Thyroid gland (tissue), 4 donors: ENCODE measurements at regions not wholly inside any gene's neighbourhood (a gene's known extent, or its start where the extent isn't known, plus 50 kb on each side); places are given as distances from the start of the nearest gene placed in this dataset.

Source experiments
- DNase-seq, 2 donors: peaks; one replicate each; pipeline ENCODE4 v3.0.0-alpha.2; 2019
- H3K27ac ChIP-seq, 3 donors: fragments of 200-600 bp; sonication (generic); 1 replicate in 2 of 3; 2 replicates in 1 of 3; pipeline ENCODE4 v1.5.1; 2016 to 2019; ENCODE audit warnings: mild to moderate bottlenecking in 1 of 3, moderate library complexity in 1 of 3
- H3K27me3 ChIP-seq: fragments of 200-600 bp; sonication (generic); one replicate; pipeline ENCODE4 v1.5.1; 2019
- H3K36me3 ChIP-seq, 2 donors: fragments of 200-600 bp; sonication (generic); one replicate each; pipeline ENCODE4 v1.5.1; 2016 to 2019
- H3K4me1 ChIP-seq, 2 donors: fragments of 200-600 bp; sonication (generic); one replicate each; pipeline ENCODE4 v1.5.1; 2017 to 2019
- H3K4me3 ChIP-seq, 3 donors: fragments of 200-600 bp; sonication (generic); replicated peaks in 1 of 3; 1 replicate in 2 of 3; 2 replicates in 1 of 3; pipeline ENCODE4 v1.5.1; 2016; ENCODE audit warnings: mild to moderate bottlenecking in 1 of 3
- H3K9me3 ChIP-seq: fragments of 200-600 bp; sonication (generic); one replicate; pipeline ENCODE4 v1.5.1; 2017
- POLR2A ChIP-seq, 2 donors: fragments of 450-650 bp; IDR thresholded peaks; one replicate each; pipeline ENCODE4 v1.6.1; 2017; ENCODE audit warnings: antibody characterized with exemption in 2 of 2, mild to moderate bottlenecking in 2 of 2, moderate library complexity in 1 of 2
- WGBS, 2 donors: methylation state at CpG; one replicate each; pipeline ENCODE4 v1.1.5; 2017; 5-methylcytosine and 5-hydroxymethylcytosine counted together
- intact Hi-C: fragments of 100-400 bp; cut with DNase I; formaldehyde crosslinking; loops from one replicate; pipeline ENCODE4 v1.15.1; 2023
- TF ChIP-seq, protein P1 (sequence below), 6 experiments: fragments of 200-600 bp in 3 of 6; fragments of 450-650 bp in 3 of 6; sonication (generic) in 3 of 6; IDR thresholded peaks; one replicate each; pipeline ENCODE4 v1.5.1; 2016 to 2019; ENCODE audit warnings: antibody characterized with exemption in 6 of 6, mild to moderate bottlenecking in 2 of 6, inconsistent platforms in 1 of 6, moderate library complexity in 1 of 6

DNA sequence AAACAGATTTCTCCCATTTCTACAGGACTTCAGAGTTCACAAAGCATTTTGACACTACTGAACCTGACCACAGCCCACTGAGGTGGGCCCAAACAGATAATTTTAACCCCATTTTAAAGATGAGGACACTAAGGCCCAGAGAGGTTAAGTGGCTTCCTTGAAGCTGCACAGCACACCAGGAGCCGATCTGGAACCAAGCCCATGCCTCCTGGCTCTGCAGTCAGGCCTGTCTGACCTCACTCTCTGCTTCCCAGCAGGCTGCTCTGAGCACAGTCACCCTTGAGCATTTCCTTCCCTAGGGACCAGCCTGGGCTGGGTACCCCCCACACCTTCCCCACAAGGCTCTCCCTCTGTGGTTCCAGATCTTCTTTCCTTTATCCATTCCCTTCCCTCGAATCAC, 252.2 kb downstream of the ENGASE start:
- intact Hi-C loops = no loop called here
- H3K4me3 ChIP-seq = no peak overlapping the region
- H3K36me3 ChIP-seq = no peaks in the 10 kb centered on the region
- H3K27ac ChIP-seq = no peak overlapping the region
- no peak for TF ChIP-seq POLR2A (IDR thresholded peaks at IDR 0.05)
- TF ChIP-seq, protein P1, sequence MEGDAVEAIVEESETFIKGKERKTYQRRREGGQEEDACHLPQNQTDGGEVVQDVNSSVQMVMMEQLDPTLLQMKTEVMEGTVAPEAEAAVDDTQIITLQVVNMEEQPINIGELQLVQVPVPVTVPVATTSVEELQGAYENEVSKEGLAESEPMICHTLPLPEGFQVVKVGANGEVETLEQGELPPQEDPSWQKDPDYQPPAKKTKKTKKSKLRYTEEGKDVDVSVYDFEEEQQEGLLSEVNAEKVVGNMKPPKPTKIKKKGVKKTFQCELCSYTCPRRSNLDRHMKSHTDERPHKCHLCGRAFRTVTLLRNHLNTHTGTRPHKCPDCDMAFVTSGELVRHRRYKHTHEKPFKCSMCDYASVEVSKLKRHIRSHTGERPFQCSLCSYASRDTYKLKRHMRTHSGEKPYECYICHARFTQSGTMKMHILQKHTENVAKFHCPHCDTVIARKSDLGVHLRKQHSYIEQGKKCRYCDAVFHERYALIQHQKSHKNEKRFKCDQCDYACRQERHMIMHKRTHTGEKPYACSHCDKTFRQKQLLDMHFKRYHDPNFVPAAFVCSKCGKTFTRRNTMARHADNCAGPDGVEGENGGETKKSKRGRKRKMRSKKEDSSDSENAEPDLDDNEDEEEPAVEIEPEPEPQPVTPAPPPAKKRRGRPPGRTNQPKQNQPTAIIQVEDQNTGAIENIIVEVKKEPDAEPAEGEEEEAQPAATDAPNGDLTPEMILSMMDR (IDR thresholded peaks at IDR 0.05) = no peak
- H3K27me3 ChIP-seq = no peaks in the 10 kb centered on the region
- H3K9me3 ChIP-seq = no peaks in the 10 kb centered on the region
- no peak for DNase-seq
- WGBS, 2 donors = 51 to 63% methylated on average over 2 of the region's 2 CpGs
- H3K4me1 ChIP-seq = no peaks in the 10 kb centered on the region

DNA sequence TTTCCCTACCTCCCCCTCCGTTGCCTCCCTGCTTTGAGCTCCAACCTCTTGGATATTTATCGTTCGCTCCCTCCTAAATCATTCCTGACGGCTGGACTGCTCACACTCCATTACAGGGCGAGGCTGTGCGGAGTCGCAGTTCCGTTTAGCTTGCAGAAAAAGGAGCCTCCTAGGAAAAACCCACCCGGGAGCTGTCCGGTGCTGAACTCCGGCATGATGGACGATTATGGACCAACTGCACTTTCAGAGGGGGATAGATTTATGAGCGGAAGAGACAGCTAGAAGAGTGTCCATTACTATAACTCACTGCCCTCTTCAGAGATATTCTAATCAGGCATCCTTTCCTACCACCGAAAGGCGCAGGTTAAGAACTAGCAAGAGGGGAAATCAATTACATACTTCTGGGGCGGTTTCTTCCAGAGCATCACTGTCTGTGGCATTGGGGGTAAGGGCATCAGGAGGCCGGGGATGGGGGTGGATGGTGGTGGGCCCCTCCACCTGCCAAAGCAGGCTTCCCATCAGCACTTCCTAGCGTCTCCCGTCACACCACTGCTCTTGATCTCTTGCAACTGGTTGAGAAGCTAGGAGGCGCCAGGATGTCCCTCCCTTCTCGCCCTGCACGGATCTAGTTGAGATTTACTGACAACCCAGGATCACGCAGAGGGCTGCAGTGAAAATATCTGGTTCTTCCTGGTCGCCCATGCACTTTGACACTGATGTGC, 251.2 kb downstream of the ENGASE start:
- TF ChIP-seq POLR2A (IDR thresholded peaks at IDR 0.05) = no peak
- TF ChIP-seq, protein P1 (IDR thresholded peaks at IDR 0.05) = no peak
- no peak overlapping the region for H3K4me3 ChIP-seq
- 30 to 33% methylated on average over 22 to 24 of the region's 24 CpGs for WGBS, 2 donors
- H3K4me1 ChIP-seq = no peaks in the 10 kb centered on the region
- H3K27ac ChIP-seq = no peak overlapping the region
- intact Hi-C loops = no loop called here
- peak in 1 of 2 donors; percentile 21 for DNase-seq
- no peaks in the 10 kb centered on the region for H3K36me3 ChIP-seq
- no peaks in the 10 kb centered on the region for H3K27me3 ChIP-seq
- no peaks in the 10 kb centered on the region for H3K9me3 ChIP-seq

DNA sequence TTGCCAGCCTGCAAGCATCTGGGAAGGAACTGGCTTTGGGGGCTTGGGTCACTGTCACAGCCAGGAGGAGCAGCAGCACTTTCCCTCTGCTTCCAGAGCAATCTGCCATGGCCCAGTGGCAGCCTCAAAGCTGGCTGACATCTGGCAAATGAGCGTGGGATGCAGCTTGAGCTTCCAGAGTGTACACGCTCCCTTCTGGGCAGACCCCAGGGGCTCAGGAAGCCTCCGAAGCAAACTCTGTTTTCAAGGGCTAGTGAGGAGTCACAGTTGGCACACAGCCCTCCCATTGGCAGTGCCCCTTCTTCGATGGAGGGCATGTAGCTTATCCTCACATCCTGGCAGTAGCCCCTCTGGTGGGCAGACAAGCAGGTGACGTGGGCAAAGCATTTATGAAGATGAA, 249.6 kb downstream of the ENGASE start:
- Histone ChIP-seq H3K9me3 (no peaks in the 10 kb centered on the region), H3K4me1 (no peaks in the 10 kb centered on the region), H3K27ac (no peak overlapping the region), H3K4me3 (no peak overlapping the region), H3K27me3 (no peaks in the 10 kb centered on the region), H3K36me3 (no peaks in the 10 kb centered on the region)
- 64 to 73% methylated on average over 3 of the region's 5 CpGs for WGBS, 2 donors
- no peak for TF ChIP-seq POLR2A (IDR thresholded peaks at IDR 0.05)
- TF ChIP-seq, protein P1 (IDR thresholded peaks at IDR 0.05) = no peak
- DNase-seq = no peak
- intact Hi-C loops = no loop called here

DNA sequence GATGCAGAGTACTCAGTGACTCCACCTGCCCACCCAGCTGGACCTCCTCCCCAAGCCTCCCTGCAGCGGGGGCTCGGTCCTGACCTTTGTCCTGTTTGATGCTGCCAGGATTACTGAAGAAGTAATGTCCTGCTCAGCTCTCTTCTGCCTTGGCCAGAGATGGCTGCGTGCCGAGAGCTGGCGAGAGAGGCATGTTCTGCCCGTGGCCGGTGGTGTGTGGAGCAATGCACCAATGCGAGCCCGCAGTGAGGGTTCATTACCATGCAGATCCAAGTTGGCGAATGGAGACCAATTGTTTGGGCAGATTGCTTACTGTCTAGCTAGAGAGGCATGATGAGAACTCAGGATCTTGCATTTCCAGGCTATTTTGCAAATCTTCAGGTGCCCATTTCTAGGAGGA, 248.9 kb downstream of the ENGASE start:
- Histone ChIP-seq H3K36me3 (no peaks in the 10 kb centered on the region), H3K27me3 (no peaks in the 10 kb centered on the region)

More for the DNA sequence above, 248.9 kb downstream of the ENGASE start:
- WGBS, 2 donors = 78 to 100% methylated on average over 1 to 8 of the region's 10 CpGs
- no peak overlapping the region for H3K27ac ChIP-seq
- intact Hi-C loops = no loop called here
- no peaks in the 10 kb centered on the region for H3K4me1 ChIP-seq
- H3K4me3 ChIP-seq = no peak overlapping the region
- no peaks in the 10 kb centered on the region for H3K9me3 ChIP-seq
- no peak for DNase-seq
- TF ChIP-seq, protein P1 (IDR thresholded peaks at IDR 0.05) = no peak
- TF ChIP-seq POLR2A (IDR thresholded peaks at IDR 0.05) = no peak
